H9 (cell line): ENCODE measurements at regions not wholly inside any gene's neighbourhood (a gene's known extent, or its start where the extent isn't known, plus 50 kb on each side); places are given as distances from the start of the nearest gene placed in this dataset.

Experiments
- DNase-seq: peaks from one replicate; pipeline ENCODE4 v3.0.0-alpha.2; 2017
- H2AFZ ChIP-seq: one replicate; pipeline ENCODE4 v1.6.1; 2013; ENCODE audit warnings: mild to moderate bottlenecking, low read length, control low read depth, moderate library complexity
- H2AK5ac ChIP-seq: 2 replicates; pipeline ENCODE4 v1.6.1; 2013; ENCODE audit warnings: low read length, control low read depth, mixed read lengths; ENCODE audit not compliant: insufficient read length
- H2BK120ac ChIP-seq: one replicate; pipeline ENCODE4 v1.6.1; 2013; ENCODE audit warnings: low read depth, mild to moderate bottlenecking, low read length, control low read depth, inconsistent platforms; ENCODE audit not compliant: poor library complexity, severe bottlenecking
- H2BK12ac ChIP-seq: 2 replicates; pipeline ENCODE4 v1.6.1; 2013; ENCODE audit warnings: low read length, control low read depth, mixed read lengths, low read depth; ENCODE audit not compliant: insufficient read length
- H2BK15ac ChIP-seq: 2 replicates; pipeline ENCODE4 v1.6.1; 2013; ENCODE audit warnings: low read depth, low read length, control low read depth
- H2BK20ac ChIP-seq: one replicate; pipeline ENCODE4 v1.6.1; 2013; ENCODE audit warnings: low read depth, mild to moderate bottlenecking, low read length, control low read depth, inconsistent platforms; ENCODE audit not compliant: poor library complexity, severe bottlenecking
- H2BK5ac ChIP-seq: 2 replicates; pipeline ENCODE4 v1.6.1; 2013; ENCODE audit warnings: low read length, control low read depth, mixed read lengths; ENCODE audit not compliant: insufficient read length
- H3K14ac ChIP-seq: 2 replicates; pipeline ENCODE4 v1.6.1; 2013; ENCODE audit warnings: low read length, control low read depth; ENCODE audit not compliant: insufficient read depth
- H3K18ac ChIP-seq: 2 replicates; pipeline ENCODE4 v1.6.1; 2013; ENCODE audit warnings: low read depth, mild to moderate bottlenecking, mixed read lengths, low read length, control low read depth; ENCODE audit not compliant: insufficient read length
- H3K23ac ChIP-seq: 2 replicates; pipeline ENCODE4 v1.6.1; 2013; ENCODE audit warnings: low read length, control low read depth, mixed read lengths, low read depth; ENCODE audit not compliant: insufficient read length
- H3K23me2 ChIP-seq: 2 replicates; pipeline ENCODE4 v1.6.1; 2013; ENCODE audit warnings: low read depth, mild to moderate bottlenecking, mixed read lengths, low read length, control low read depth; ENCODE audit not compliant: insufficient read length, poor library complexity, severe bottlenecking
- H3K27ac ChIP-seq: 2 replicates; pipeline ENCODE4 v1.5.1; 2013; ENCODE audit warnings: low read length, control low read depth, mixed read lengths, low read depth; ENCODE audit not compliant: insufficient read length
- H3K27me3 ChIP-seq: 2 replicates; pipeline ENCODE4 v1.6.1; 2013; ENCODE audit warnings: low read length, control low read depth, inconsistent platforms; ENCODE audit not compliant: insufficient read depth
- H3K4ac ChIP-seq: 2 replicates; pipeline ENCODE4 v1.6.1; 2013; ENCODE audit warnings: low read depth, mild to moderate bottlenecking, control low read depth, inconsistent platforms, low read length, moderate library complexity
- H3K4me1 ChIP-seq: 2 replicates; pipeline ENCODE4 v1.6.1; 2013; ENCODE audit warnings: low read length, control low read depth, inconsistent platforms; ENCODE audit not compliant: insufficient read depth
- H3K4me2 ChIP-seq: 2 replicates; pipeline ENCODE4 v1.6.1; 2013; ENCODE audit warnings: low read length, control low read depth, mixed read lengths; ENCODE audit not compliant: insufficient read length, insufficient read depth
- H3K56ac ChIP-seq: 2 replicates; pipeline ENCODE4 v1.6.1; 2013; ENCODE audit warnings: low read depth, mild to moderate bottlenecking, mixed read lengths, low read length, control low read depth; ENCODE audit not compliant: insufficient read length
- H3K79me1 ChIP-seq: 2 replicates; pipeline ENCODE4 v1.6.1; 2013; ENCODE audit warnings: low read depth, mild to moderate bottlenecking, moderate library complexity, low read length, control low read depth, inconsistent platforms; ENCODE audit not compliant: insufficient read depth, poor library complexity, severe bottlenecking
- H3K79me2 ChIP-seq: 2 replicates; pipeline ENCODE4 v1.6.1; 2013; ENCODE audit warnings: low read length, control low read depth, inconsistent platforms; ENCODE audit not compliant: insufficient read depth
- H3K9ac ChIP-seq: 2 replicates; pipeline ENCODE4 v1.6.1; 2013; ENCODE audit warnings: low read length, control low read depth, mixed read lengths; ENCODE audit not compliant: insufficient read length; ENCODE audit errors: extremely low read depth
- H3K9me3 ChIP-seq: one replicate; pipeline ENCODE4 v1.6.1; 2013; ENCODE audit warnings: low read depth, low read length, inconsistent platforms; ENCODE audit not compliant: control insufficient read depth
- H3T11ph ChIP-seq: one replicate; pipeline ENCODE4 v1.6.1; 2013; ENCODE audit warnings: mild to moderate bottlenecking, low read length, control low read depth, inconsistent platforms
- H4K20me1 ChIP-seq: one replicate; pipeline ENCODE4 v1.6.1; 2013; ENCODE audit not compliant: control insufficient read depth, insufficient read length, insufficient read depth
- H4K5ac ChIP-seq: 2 replicates; pipeline ENCODE4 v1.6.1; 2013; ENCODE audit warnings: low read depth, mild to moderate bottlenecking, mixed read lengths, low read length, control low read depth; ENCODE audit not compliant: insufficient read length
- H4K8ac ChIP-seq: replicated peaks from 2 replicates; pipeline ENCODE4 v1.6.1; 2013; ENCODE audit warnings: low read length, control low read depth, mixed read lengths, low read depth; ENCODE audit not compliant: insufficient read length
- H4K91ac ChIP-seq: 2 replicates; pipeline ENCODE4 v1.6.1; 2013; ENCODE audit warnings: low read depth, mild to moderate bottlenecking, moderate library complexity, mixed read lengths, low read length, control low read depth; ENCODE audit not compliant: insufficient read length
- H3K27ac Mint-ChIP-seq, 3 experiments: 2 replicates in 2 of 3; 3 replicates in 1 of 3; pipeline ENCODE4 v1.8.0; 2020 to 2021; ENCODE audit warnings: mixed read lengths in 3 of 3, mild to moderate bottlenecking in 1 of 3, moderate library complexity in 1 of 3
- H3K27me3 Mint-ChIP-seq: 2 replicates; pipeline ENCODE4 v1.8.0; 2021; ENCODE audit warnings: low read depth, mild to moderate bottlenecking, moderate library complexity, mixed read lengths
- H3K36me3 Mint-ChIP-seq, 3 experiments: 2 replicates in 2 of 3; 3 replicates in 1 of 3; pipeline ENCODE4 v1.8.0; 2020 to 2021; ENCODE audit warnings: low read depth in 3 of 3, mixed read lengths in 3 of 3; ENCODE audit not compliant: insufficient read depth in 1 of 3
- H3K4me1 Mint-ChIP-seq, 2 experiments: 2 replicates each; pipeline ENCODE4 v1.8.0; 2020; ENCODE audit warnings: mixed read lengths in 2 of 2
- H3K4me3 Mint-ChIP-seq, 2 experiments: 2 replicates in 1 of 2; 3 replicates in 1 of 2; pipeline ENCODE4 v1.8.0; 2020 to 2021; ENCODE audit warnings: mild to moderate bottlenecking in 2 of 2, mixed read lengths in 2 of 2, moderate library complexity in 1 of 2
- H3K9me3 Mint-ChIP-seq, 2 experiments: 2 replicates in 1 of 2; 3 replicates in 1 of 2; pipeline ENCODE4 v1.8.0; 2020; ENCODE audit warnings: mild to moderate bottlenecking in 2 of 2, mixed read lengths in 2 of 2, moderate library complexity in 1 of 2
- CTCF ChIP-seq: fragments of 200-600 bp; sonication (generic); conservative IDR thresholded peaks from 3 replicates; pipeline ENCODE4 v1.8.0; 2021; ENCODE audit warnings: antibody characterized with exemption, mild to moderate bottlenecking
- WGBS: extraction: QIAGEN DNeasy Blood & Tissue Kit; methylation state at CpG from one replicate; pipeline ENCODE4 v1.1.7; 2013; ENCODE audit warnings: missing lambda C conversion rate, low lambda C conversion rate, mixed read lengths; ENCODE audit not compliant: insufficient read length; ENCODE audit errors: extremely low coverage; 5-methylcytosine and 5-hydroxymethylcytosine counted together

- Histone ChIP-seq H3K4me2 (no peak overlapping the region), H4K8ac (no peak overlapping the region), H3K14ac (no peak overlapping the region), H3K27ac (no peak overlapping the region), H3K4ac (no peak overlapping the region), H3K18ac (no peak overlapping the region), H3K9me3 (no peaks in the 10 kb centered on the region), H2BK20ac (no peak overlapping the region), H3K23ac (no peak overlapping the region), H3K79me1 (no peaks in the 10 kb centered on the region), H4K20me1 (no peaks in the 10 kb centered on the region), H3K23me2 (no peaks in the 10 kb centered on the region), H3K27me3 (no peaks in the 10 kb centered on the region), H3K79me2 (no peaks in the 10 kb centered on the region), H3K56ac (no peak overlapping the region), H4K5ac (no peak overlapping the region), H2AFZ (no peak overlapping the region), H3K9ac (no peak overlapping the region), H2BK5ac (no peak overlapping the region), H2BK15ac (no peak overlapping the region), H2BK12ac (no peak overlapping the region), H3T11ph (no peak overlapping the region), H2AK5ac (no peak overlapping the region), H4K91ac (no peak overlapping the region), H3K4me1 (no peaks in the 10 kb centered on the region), H2BK120ac (no peak overlapping the region)
- Mint-ChIP-seq H3K9me3 (no peaks in the 10 kb centered on the region), H3K4me3 (no peak overlapping the region), H3K36me3 (no peaks in the 10 kb centered on the region), H3K27ac (no peak overlapping the region), H3K27me3 (peaks cover 2% of the 10 kb centered on the region; the same call in 1 of the 2 replicates), H3K4me1 (no peaks in the 10 kb centered on the region)
- DNase-seq: no peak
- TF ChIP-seq CTCF: no peak
- WGBS: no CpG with 5 or more reads among the region's 13 CpGs
Observed at GRCh38 chr10:14385596-14386593, 55.2 kb upstream of the FRMD4A start.
